Large intestine (tissue), 3 donors: ENCODE measurements at regions not wholly inside any gene's neighbourhood (a gene's known extent, or its start where the extent isn't known, plus 50 kb on each side); places are given as distances from the start of the nearest gene placed in this dataset.

ENCODE experiments used
- DNase-seq, 2 donors: peaks; one replicate each; pipeline versions ENCODE4 v3.0.0 to v3.0.0-alpha.2; 2013
- H3K27ac ChIP-seq: one replicate; pipeline ENCODE4 v1.5.1; 2013; ENCODE audit warnings: low read length
- H3K27me3 ChIP-seq: 2 replicates; pipeline ENCODE4 v1.6.1; 2013; ENCODE audit warnings: low read length; ENCODE audit not compliant: control insufficient read depth, insufficient read depth
- H3K36me3 ChIP-seq: 2 replicates; pipeline ENCODE4 v1.6.1; 2013; ENCODE audit warnings: low read length; ENCODE audit not compliant: control insufficient read depth, insufficient read depth
- H3K4me1 ChIP-seq: one replicate; pipeline ENCODE4 v1.6.1; 2013; ENCODE audit warnings: low read length; ENCODE audit not compliant: control insufficient read depth, insufficient read depth
- H3K4me3 ChIP-seq: one replicate; pipeline ENCODE4 v1.5.1; 2013; ENCODE audit warnings: low read length
- H3K9me3 ChIP-seq: one replicate; pipeline ENCODE4 v1.6.1; 2013; ENCODE audit warnings: mild to moderate bottlenecking, low read depth, low read length, moderate library complexity; ENCODE audit not compliant: control insufficient read depth
- WGBS: methylation state at CpG from one replicate; pipeline ENCODE4 v1.1.5; 2013; ENCODE audit warnings: low lambda C conversion rate; ENCODE audit not compliant: insufficient coverage; 5-methylcytosine and 5-hydroxymethylcytosine counted together

- Histone ChIP-seq H3K4me3 (no peak overlapping the region), H3K36me3 (no peaks in the 10 kb centered on the region), H3K27ac (no peak overlapping the region), H3K9me3 (no peaks in the 10 kb centered on the region), H3K4me1 (no peaks in the 10 kb centered on the region), H3K27me3 (no peaks in the 10 kb centered on the region)
- DNase-seq = no peak
- 72% methylated on average over 3 of the region's 3 CpGs for WGBS
These were observed 1299.1 kb upstream of the ADGRB3 start for GRCh38 chr6:67336014-67336413.

GRCh38 chr6:67331304-67331703 lies 1303.8 kb upstream of the ADGRB3 start:
- Histone ChIP-seq H3K36me3 (no peaks in the 10 kb centered on the region), H3K9me3 (no peaks in the 10 kb centered on the region), H3K4me3 (no peak overlapping the region), H3K4me1 (no peaks in the 10 kb centered on the region), H3K27me3 (no peaks in the 10 kb centered on the region), H3K27ac (no peak overlapping the region)
- DNase-seq = no peak

GRCh38 chr6:67328269-67328668 lies 1306.8 kb upstream of the ADGRB3 start:
- H3K27ac ChIP-seq = no peak overlapping the region
- no peaks in the 10 kb centered on the region for H3K36me3 ChIP-seq
- no peaks in the 10 kb centered on the region for H3K9me3 ChIP-seq
- H3K4me3 ChIP-seq = no peak overlapping the region
- no peaks in the 10 kb centered on the region for H3K4me1 ChIP-seq
- no peaks in the 10 kb centered on the region for H3K27me3 ChIP-seq
- 100% methylated on average over 2 of the region's 2 CpGs for WGBS
- DNase-seq = no peak

- H3K4me3 ChIP-seq = no peak overlapping the region
- H3K9me3 ChIP-seq = no peaks in the 10 kb centered on the region
- no peak for DNase-seq
- no peaks in the 10 kb centered on the region for H3K4me1 ChIP-seq
- no peak overlapping the region for H3K27ac ChIP-seq
- H3K27me3 ChIP-seq = no peaks in the 10 kb centered on the region
- 100% methylated on average over 1 of the region's 12 CpGs for WGBS
- H3K36me3 ChIP-seq = no peaks in the 10 kb centered on the region
These were observed 1334.5 kb upstream of the ADGRB3 start for GRCh38 chr6:67300430-67301040.

- H3K27ac ChIP-seq = no peak overlapping the region
- no peak overlapping the region for H3K4me3 ChIP-seq
- no peaks in the 10 kb centered on the region for H3K27me3 ChIP-seq
- 63% methylated on average over 1 of the region's 2 CpGs for WGBS
- H3K4me1 ChIP-seq = no peaks in the 10 kb centered on the region
- DNase-seq = no peak
- no peaks in the 10 kb centered on the region for H3K36me3 ChIP-seq
- H3K9me3 ChIP-seq = no peaks in the 10 kb centered on the region
These were observed 1342.9 kb upstream of the ADGRB3 start for GRCh38 chr6:67292169-67292568.

- no peak overlapping the region for H3K4me3 ChIP-seq
- no peak for DNase-seq
- H3K4me1 ChIP-seq = no peaks in the 10 kb centered on the region
- no peaks in the 10 kb centered on the region for H3K27me3 ChIP-seq
- H3K36me3 ChIP-seq = no peaks in the 10 kb centered on the region
- no peaks in the 10 kb centered on the region for H3K9me3 ChIP-seq
- no peak overlapping the region for H3K27ac ChIP-seq
These were observed 1347.5 kb upstream of the ADGRB3 start for GRCh38 chr6:67287566-67287965.

GRCh38 chr6:67285770-67286495 lies 1349.1 kb upstream of the ADGRB3 start:
- H3K36me3 ChIP-seq = no peaks in the 10 kb centered on the region
- H3K27ac ChIP-seq = no peak overlapping the region
- no peak for DNase-seq
- H3K27me3 ChIP-seq = no peaks in the 10 kb centered on the region
- H3K4me1 ChIP-seq = no peaks in the 10 kb centered on the region
- no peaks in the 10 kb centered on the region for H3K9me3 ChIP-seq
- H3K4me3 ChIP-seq = no peak overlapping the region

GRCh38 chr6:67277312-67277711 lies 1357.8 kb upstream of the ADGRB3 start:
- Histone ChIP-seq H3K27ac (no peak overlapping the region), H3K4me3 (no peak overlapping the region), H3K9me3 (no peaks in the 10 kb centered on the region), H3K27me3 (no peaks in the 10 kb centered on the region), H3K4me1 (no peaks in the 10 kb centered on the region), H3K36me3 (no peaks in the 10 kb centered on the region)
- no peak for DNase-seq
- 90% methylated on average over 1 of the region's 2 CpGs for WGBS

- Histone ChIP-seq H3K4me1 (no peaks in the 10 kb centered on the region), H3K36me3 (no peaks in the 10 kb centered on the region), H3K9me3 (no peaks in the 10 kb centered on the region), H3K27ac (no peak overlapping the region), H3K27me3 (no peaks in the 10 kb centered on the region), H3K4me3 (no peak overlapping the region)
- no CpG with 5 or more reads among the region's 20 CpGs for WGBS
- DNase-seq = no peak
These were observed 1368.8 kb upstream of the ADGRB3 start for GRCh38 chr6:67265996-67266921.

GRCh38 chr6:67252663-67253062 lies 1382.4 kb upstream of the ADGRB3 start:
- no peak overlapping the region for H3K27ac ChIP-seq
- H3K36me3 ChIP-seq = no peaks in the 10 kb centered on the region
- no peak for DNase-seq
- no peaks in the 10 kb centered on the region for H3K27me3 ChIP-seq
- WGBS = no CpG with 5 or more reads among the region's 3 CpGs
- no peaks in the 10 kb centered on the region for H3K9me3 ChIP-seq
- H3K4me3 ChIP-seq = no peak overlapping the region
- H3K4me1 ChIP-seq = no peaks in the 10 kb centered on the region
